Ascending aorta (tissue), 2 donors: ENCODE measurements at regions not wholly inside any gene's neighbourhood (a gene's known extent, or its start where the extent isn't known, plus 50 kb on each side); places are given as distances from the start of the nearest gene placed in this dataset.

Experiments
- DNase-seq, 2 donors: peaks; one replicate each; pipeline ENCODE4 v3.0.0-alpha.2; 2019; ENCODE audit warnings: low spot score in 2 of 2
- H3K27ac ChIP-seq, 2 donors: fragments of 200-600 bp; sonication (generic); one replicate each; pipeline ENCODE4 v1.5.1; 2016 to 2017; ENCODE audit warnings: mild to moderate bottlenecking in 1 of 2
- H3K27me3 ChIP-seq: fragments of 200-600 bp; sonication (generic); one replicate; pipeline ENCODE4 v1.5.1; 2017
- H3K36me3 ChIP-seq, 2 donors: fragments of 200-600 bp; sonication (generic); one replicate each; pipeline ENCODE4 v1.5.1; 2016
- H3K4me1 ChIP-seq, 2 donors: fragments of 200-600 bp; sonication (generic); one replicate each; pipeline ENCODE4 v1.5.1; 2016 to 2017; ENCODE audit warnings: mild to moderate bottlenecking in 1 of 2
- H3K4me3 ChIP-seq, 2 donors: fragments of 200-600 bp; sonication (generic); one replicate each; pipeline ENCODE4 v1.5.1; 2016 to 2017; ENCODE audit warnings: mild to moderate bottlenecking in 1 of 2
- H3K9me3 ChIP-seq, 2 donors: fragments of 200-600 bp; sonication (generic); one replicate each; pipeline ENCODE4 v1.5.1; 2016
- CTCF ChIP-seq, 3 experiments: fragments of 200-600 bp in 2 of 3; fragments of 450-650 bp in 1 of 3; sonication (generic) in 2 of 3; IDR thresholded peaks; one replicate each; pipeline ENCODE4 v1.5.1; 2016 to 2019; ENCODE audit warnings: antibody characterized with exemption in 3 of 3, mild to moderate bottlenecking in 1 of 3, moderate library complexity in 1 of 3
- intact Hi-C: fragments of 100-400 bp; cut with DNase I; formaldehyde crosslinking; loops from one replicate; pipeline ENCODE4 v1.15.1; 2023

DNA sequence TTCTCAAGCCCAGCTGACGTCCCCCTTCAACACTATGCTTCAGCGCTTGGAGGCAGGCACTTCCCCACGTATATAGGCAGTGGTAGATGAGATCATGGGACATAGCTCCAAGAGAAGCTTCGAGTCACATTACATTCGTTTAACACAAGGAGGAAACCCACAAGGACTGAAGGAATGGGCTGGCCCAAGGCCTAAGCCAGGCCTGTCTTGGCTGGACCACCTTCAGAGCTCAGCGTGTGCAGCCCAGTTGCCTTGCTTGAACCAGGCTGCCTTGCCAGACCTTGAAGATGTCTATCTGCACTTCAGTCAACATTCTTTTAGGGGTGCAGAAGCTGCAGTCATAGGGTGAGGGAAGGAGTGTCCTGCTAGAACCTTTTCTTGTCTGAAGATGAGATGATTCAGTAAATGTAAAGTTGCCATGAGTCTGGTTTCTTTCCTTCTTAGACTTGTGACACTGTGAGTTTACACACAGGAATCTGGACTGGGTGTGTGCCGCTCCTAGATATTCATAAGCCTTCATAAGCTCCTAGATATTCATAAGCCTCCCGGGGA, 144.1 kb upstream of the RBPJ start:
- no peaks in the 10 kb centered on the region for H3K36me3 ChIP-seq
- H3K9me3 ChIP-seq, result no peaks in the 10 kb centered on the region
- H3K4me3 ChIP-seq, result no peak overlapping the region
- H3K27me3 ChIP-seq, result no peaks in the 10 kb centered on the region
- DNase-seq, result no peak
- TF ChIP-seq CTCF (IDR thresholded peaks at IDR 0.05), result no peak
- H3K27ac ChIP-seq, result no peak overlapping the region
- intact Hi-C loops, result no loop called here
- no peaks in the 10 kb centered on the region for H3K4me1 ChIP-seq

DNA sequence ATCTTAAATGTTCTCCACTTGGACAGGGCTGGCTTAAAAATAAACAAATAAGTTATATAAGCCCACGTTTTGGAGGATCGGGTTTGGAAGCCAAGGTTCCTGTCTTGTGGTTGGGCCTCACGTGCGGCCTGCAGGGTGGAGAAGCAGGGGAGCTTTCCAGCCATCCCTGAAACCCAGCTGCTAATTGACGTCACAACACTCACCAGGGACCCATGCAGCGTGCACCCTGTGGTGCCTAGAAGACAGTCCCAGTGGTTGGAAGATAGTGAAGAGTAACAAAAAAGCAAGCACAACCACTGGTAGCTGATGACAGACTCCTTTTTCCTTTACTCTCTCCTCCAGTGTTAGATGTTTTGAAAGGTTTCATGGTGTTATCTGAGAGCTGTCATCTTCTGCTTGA, 142.0 kb upstream of the RBPJ start:
- Histone ChIP-seq H3K36me3 (no peaks in the 10 kb centered on the region), H3K27ac (no peak overlapping the region)
- DNase-seq, result no peak

GRCh38 chr4:26179316-26179760, 141.5 kb upstream of the RBPJ start:
- no peak for TF ChIP-seq CTCF (IDR thresholded peaks at IDR 0.05)
- intact Hi-C loops, result no loop called here
- H3K27ac ChIP-seq, result no peak overlapping the region

More for the DNA sequence above, 142.0 kb upstream of the RBPJ start:
- Histone ChIP-seq H3K4me1 (no peaks in the 10 kb centered on the region), H3K9me3 (no peaks in the 10 kb centered on the region), H3K27me3 (no peaks in the 10 kb centered on the region), H3K4me3 (no peak overlapping the region)
- no peak for TF ChIP-seq CTCF (IDR thresholded peaks at IDR 0.05)
- intact Hi-C loops, result no loop called here

DNA sequence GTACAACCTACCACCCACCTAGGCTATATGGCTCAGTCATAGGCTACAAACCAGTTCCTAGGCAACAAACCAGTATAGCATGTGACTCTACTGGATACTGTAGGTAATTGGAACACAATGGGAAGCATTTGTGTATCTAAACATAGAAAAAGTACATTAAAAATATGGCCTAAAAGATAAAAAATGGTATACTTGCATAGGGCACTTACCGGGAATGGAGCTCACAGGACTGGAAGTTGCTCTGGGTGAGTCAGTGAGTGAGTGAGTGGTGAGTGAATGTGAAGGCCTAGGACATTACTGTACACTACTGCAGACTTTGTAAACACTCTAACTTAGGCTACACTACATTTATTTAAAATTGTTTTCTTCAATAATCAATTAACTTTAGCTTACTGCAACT, 139.2 kb upstream of the RBPJ start:
- Histone ChIP-seq H3K4me1 (no peaks in the 10 kb centered on the region), H3K27ac (no peak overlapping the region), H3K9me3 (no peaks in the 10 kb centered on the region), H3K4me3 (no peak overlapping the region), H3K27me3 (no peaks in the 10 kb centered on the region), H3K36me3 (no peaks in the 10 kb centered on the region)
- no peak for TF ChIP-seq CTCF (IDR thresholded peaks at IDR 0.05)
- no peak for DNase-seq
- intact Hi-C loops, result no loop called here

More at GRCh38 chr4:26179316-26179760, 141.5 kb upstream of the RBPJ start:
- H3K9me3 ChIP-seq, result no peaks in the 10 kb centered on the region
- no peaks in the 10 kb centered on the region for H3K36me3 ChIP-seq
- no peak for DNase-seq
- no peaks in the 10 kb centered on the region for H3K27me3 ChIP-seq
- H3K4me1 ChIP-seq, result no peaks in the 10 kb centered on the region
- H3K4me3 ChIP-seq, result no peak overlapping the region

GRCh38 chr4:26183017-26183416, 137.8 kb upstream of the RBPJ start:
- H3K27me3 ChIP-seq, result no peaks in the 10 kb centered on the region
- no peak for DNase-seq
- intact Hi-C loops, result no loop called here
- no peak for TF ChIP-seq CTCF (IDR thresholded peaks at IDR 0.05)
- no peaks in the 10 kb centered on the region for H3K36me3 ChIP-seq
- H3K4me1 ChIP-seq, result no peaks in the 10 kb centered on the region
- no peak overlapping the region for H3K27ac ChIP-seq
- H3K4me3 ChIP-seq, result no peak overlapping the region
- H3K9me3 ChIP-seq, result no peaks in the 10 kb centered on the region

DNA sequence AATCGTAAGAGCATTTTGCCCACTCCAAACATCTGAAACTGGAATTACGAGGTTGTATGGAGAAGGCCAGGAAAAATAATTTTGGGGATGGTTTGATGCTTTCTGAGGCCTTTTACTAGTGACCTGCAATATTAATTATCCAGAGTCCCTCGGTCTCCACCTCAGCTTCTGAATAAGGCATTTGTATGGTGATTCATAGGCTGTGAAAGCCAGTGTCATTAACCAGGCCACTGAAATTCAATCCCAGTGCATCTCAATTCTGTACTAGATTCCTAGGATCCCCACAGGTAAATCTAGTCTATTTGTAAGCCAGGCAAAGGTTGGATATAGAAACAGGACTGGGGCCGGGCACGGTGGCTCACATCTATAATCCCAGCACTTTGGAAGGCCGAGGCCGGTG, 135.4 kb upstream of the RBPJ start:
- no peaks in the 10 kb centered on the region for H3K4me1 ChIP-seq
- no peak overlapping the region for H3K27ac ChIP-seq
- H3K27me3 ChIP-seq, result no peaks in the 10 kb centered on the region
- no peak overlapping the region for H3K4me3 ChIP-seq
- no peak for DNase-seq
- no peak for TF ChIP-seq CTCF (IDR thresholded peaks at IDR 0.05)
- no peaks in the 10 kb centered on the region for H3K36me3 ChIP-seq
- intact Hi-C loops, result no loop called here
- no peaks in the 10 kb centered on the region for H3K9me3 ChIP-seq
